ENCODE measurements at regions not wholly inside any gene's neighbourhood (a gene's known extent, or its start where the extent isn't known, plus 50 kb on each side); places are given as distances from the start of the nearest gene placed in this dataset.

DNA sequence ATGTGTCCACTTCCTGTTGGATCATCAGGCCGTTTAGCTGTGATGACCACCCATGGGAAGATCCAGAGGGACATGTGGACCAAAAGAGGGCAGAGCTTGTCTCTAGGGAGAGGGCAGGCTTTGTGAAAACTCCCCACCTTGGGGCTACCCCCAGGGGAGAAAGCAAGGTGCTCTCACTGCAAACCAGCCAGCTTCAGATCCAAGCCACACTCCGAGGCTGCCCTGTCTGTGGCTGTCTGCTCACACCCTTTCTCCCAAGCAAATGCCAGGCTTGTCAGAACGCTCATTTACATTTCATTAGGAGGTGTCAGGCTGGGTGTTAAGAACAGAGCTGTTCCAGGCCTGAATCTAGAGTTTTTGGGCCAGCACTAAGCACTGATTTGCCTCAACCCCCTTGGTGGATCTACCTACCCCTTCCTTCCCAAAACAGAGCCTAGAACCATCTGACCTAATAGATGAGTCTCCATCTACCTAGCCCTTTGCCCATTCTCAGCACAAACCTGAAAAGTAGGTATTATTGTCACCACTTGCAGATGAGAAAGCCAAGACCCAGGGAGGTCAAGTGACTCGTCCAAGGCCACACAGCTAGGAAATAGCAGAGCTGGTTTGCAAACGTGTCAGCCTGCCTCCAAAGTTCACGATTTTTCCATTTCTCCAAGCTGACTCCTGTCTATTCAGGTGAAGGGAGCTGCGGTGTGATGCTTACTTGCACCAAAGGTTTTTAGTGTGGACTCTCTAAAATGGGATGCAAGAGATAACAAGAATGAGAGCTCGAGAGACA lies 130.9 kb downstream of the EMX2 start:
- DNase-seq: no peak

DNA sequence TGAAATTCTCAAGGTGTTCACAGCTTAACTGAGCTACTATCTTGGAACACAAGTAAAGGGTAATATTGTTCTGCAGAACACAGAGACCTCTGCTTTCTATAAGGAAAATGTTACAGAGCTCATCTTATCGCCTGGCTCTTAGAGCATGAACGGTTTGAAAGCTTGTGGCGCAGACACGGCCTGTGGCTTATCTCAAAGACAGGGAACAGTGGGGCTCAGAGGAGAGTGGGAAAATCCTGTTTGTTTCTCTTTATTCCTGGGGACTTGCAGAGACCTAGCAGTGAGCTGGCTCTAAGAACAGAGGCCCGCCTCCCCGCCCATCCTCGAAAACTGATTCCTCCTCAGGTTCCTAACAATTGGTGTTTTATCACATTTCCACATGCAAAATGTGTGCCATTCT lies 131.7 kb downstream of the EMX2 start:
- DNase-seq: no peak

DNA sequence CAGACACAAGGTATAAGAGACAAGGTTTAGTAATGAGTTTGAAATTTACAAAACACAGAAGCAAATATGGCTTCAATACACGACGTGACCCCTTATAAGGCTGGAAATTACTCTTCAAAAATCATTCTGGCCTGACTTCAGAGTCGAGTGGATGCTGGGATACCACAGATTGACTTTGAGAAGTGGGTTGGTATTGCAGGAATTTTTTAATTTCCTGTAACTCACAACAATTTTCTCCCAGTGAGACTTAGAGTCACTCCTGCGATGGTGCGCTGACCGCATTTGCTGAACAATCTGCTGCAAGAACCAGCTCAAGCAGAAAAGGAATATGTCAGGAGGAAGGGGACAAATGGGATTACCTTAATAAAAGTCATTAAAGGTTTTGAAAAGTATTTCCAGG lies 132.1 kb downstream of the EMX2 start:
- DNase-seq: no peak

DNA sequence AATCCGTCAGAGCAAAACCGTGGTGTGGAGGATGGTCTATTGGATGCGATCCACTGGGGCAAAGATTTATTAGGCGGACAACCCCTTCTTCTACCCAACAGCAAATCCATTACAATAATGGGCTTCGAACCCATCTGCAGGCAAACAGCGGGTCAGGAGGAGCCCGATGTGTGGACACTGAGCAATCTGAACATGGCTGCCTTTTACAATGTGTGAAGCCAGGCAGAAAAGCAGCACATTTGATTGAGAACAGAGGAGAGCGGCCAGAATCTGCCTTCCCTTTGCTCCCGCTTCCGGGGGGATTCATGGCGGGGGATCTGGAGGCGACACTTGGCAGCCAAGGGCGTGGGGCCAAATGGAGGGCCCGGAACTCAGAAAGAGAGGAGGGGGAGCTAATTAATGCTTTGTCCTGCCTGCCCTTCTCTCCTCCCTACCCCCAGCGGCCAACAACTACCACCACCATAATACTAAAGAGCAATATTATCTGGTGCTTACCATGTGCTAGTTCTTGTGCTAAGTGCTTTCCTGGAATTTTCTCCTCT lies 133.0 kb downstream of the EMX2 start:
- DNase-seq: no peak

DNA sequence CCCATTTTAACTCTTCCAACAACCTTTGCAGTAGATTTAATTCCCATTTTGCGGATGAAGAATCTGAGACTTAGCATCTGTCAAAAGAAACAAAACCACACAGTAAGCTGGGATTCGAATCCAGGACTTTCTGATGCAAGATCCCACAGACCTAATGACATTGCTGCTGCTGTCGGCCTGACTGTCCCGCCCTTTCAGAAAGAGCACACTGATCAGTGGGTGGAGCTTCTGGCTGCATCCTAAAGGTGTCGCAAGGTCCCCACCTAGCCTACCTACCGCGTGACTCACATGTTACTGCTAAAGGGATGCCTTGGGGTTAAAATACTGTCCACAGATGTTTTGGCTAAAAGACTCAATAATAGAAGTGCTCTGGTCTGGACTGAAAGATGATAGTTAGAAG lies 134.7 kb downstream of the EMX2 start:
- DNase-seq: no peak

DNA sequence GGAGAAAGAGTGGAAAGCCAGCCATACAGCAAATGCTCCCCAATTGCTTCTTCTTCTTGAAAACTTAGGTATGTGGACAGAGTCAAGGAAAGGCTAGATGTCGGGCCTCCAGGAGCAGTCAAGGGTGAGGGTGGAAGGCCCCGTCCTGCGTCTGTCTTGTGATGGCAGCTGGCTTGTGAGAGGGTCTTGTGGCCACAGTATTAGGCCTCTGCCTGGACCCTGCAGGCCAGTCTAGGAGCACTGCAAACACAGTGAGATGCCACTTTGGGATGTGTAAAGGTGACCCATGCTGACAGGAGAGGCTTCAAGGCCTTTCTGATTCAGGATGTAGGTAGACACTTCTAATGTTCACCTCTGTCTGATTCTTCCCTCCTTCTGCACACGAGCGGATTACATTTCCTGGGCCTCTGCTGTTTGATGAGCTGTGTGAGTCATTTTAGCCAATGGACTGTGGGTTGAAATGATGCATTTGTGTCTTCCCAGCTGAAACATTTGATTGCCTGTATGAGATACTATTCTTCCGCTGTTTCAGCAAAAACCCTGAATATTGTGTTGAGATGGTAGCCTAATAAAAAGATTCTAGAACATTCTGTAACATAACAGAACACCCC lies 135.4 kb downstream of the EMX2 start:
- DNase-seq: no peak

DNA sequence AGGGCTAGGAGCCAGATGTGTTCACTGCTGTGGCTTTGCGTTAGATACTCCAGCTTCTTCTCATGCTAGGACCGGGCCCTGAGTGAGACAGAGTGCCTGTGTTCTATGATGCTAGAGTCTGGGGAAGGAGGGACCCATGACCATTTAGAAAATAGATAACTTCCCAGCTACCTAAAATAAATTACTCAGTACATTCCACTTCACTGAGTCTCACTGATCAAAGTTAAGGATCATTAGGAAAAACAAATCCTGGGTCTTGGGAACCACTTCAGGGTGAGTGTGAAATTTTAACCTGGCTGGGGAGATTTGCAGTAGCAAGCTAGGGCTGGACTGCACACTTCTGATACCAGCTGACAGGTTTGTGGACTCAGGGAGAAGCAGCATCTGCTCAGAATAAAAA lies 138.1 kb downstream of the EMX2 start:
- no peak for DNase-seq

DNA sequence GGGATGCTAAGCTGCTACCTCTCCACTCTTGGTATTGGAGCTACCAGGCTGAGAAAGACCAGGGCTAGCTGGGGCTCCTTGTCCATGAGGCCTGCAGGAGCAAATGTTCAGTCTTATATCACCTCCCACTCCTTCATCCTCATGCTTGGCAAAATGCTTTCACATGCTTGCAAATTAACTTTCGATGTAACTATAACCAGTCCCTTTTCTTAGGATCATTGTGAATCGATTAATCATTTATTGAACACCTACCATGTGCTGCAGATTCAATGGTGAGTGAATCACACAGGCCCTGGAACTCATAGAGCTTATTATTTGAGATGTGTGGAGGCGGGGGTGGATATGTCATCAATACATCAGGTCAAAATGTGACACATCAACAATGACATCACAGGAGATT lies 138.6 kb downstream of the EMX2 start:
- no peak for DNase-seq

DNA sequence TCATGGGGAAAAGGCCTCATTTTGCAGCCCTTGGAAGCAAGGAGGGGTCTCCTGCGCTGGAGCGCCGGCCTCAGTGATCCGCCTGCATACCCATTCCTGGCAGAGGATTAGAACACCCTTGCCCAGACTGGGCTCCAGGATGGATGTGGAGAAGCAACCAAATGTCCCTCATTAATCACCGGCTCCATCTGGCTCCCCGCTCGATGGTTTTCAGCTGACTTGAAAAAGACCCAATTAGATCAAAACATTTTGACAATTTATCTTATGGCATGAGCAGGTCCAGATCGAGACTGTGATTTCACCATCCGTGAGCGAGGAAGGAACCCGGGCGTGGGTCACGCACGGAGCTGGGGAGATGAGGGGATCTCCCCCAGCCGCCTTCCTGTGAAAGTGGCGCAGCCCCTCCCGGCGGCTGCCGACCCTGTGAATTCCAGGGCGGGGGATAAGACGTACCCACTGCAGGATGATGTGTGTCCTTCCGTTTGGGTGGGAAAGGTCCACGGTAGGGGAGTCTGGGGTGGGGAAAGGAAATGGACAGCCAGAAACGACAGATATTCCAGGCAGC lies 141.6 kb downstream of the EMX2 start:
- DNase-seq: no peak

DNA sequence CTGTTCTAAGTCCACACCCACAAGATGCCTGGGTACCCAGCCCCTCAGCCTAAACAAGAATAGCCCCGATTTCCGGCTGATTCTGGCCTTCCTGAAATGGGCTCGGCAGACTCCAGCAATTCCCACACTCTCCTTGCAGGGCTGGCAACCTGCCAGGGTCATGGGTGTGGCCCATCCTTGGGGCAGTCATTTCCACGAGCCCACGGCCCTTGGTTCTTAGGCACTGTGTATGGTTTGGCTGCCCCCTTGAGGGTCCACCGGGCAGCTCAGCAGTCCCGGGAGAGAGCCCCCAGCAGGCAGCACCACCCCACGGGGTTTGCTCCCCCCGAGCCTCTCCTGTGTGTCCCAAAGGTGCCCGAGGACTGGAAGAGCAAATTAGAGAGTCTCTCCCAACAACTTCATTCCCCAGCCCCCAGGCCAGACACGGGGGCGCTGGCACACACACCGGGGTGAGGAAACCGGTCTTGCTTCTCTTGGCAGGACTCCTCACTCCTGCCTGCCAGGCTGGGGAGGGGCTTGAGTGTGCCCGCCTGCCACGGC lies 142.2 kb downstream of the EMX2 start:
- DNase-seq: no peak

DNA sequence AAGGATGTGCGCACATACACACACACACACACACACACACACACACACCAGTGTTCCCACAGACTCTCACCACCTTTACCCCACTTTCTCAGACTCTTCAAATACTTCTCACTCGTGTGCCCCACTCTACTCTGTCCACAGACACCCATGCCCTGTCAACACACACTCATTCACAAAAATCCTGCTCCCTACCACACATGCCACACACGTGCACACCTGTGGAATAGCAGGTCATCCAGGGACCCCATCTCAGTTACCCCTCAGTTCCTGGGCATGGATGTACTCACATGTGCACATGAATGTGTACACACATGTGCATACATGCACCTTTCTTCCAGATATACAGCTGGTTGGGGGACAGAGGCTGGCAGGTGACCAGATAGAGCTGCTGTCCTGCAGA lies 142.9 kb downstream of the EMX2 start:
- DNase-seq: no peak

DNA sequence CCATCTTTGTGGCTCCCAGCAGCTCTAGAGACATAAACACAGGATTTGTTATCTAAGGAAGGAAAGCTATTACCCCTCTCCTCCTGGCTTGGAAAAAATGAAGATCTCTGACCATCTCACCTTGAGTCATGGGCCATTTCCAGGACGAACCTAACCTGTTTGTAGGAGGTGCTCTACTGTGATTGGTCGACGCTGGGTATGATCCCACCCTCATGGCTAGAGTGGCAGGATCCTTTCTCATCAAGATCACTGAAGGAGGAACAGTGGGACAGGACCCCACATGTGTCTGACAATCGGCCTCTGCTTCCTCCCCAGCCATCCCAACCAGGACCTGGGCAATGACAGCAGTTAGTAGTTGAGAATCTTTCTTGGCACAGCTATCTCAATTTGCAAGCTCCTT lies 144.1 kb downstream of the EMX2 start:
- no peak for DNase-seq

DNA sequence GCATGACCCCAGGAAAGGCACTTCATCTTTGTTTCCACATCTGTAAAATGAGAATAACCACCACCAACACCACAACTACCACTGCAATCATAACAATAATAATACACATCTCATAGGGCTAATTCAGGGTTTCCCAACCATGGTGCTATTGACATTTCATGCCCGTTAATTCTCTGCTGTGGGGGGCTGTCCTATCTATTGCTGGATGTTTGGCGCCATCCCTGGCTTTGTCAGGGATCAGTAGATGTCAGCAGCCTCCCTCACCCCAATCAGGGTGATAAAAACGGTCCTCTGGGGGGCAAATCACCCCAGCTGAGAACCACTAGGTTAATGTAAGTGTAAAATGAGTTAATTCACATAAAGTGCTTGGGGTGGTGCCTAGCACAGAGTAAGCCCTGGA lies 145.8 kb downstream of the EMX2 start:
- DNase-seq: no peak

DNA sequence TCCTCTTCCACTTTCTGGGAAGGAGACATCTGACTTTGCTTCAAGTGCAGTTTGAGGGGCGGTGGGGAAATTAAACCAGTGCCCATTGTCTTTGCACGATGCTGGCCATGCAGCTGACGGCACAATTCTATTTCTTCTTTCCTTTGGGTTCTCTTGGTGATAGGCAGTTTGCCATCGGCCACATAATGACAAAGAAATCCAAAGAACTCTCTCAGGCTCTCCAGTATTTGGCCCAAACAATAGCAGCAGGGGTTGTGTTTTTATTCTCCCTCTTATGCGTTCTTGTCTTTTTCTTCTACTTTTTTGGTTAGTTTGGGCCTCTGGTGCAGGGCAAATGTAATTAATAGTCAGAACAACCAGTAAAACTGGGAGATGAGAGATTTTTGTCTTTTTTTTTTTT lies 147.0 kb downstream of the EMX2 start:
- no peak for DNase-seq

DNA sequence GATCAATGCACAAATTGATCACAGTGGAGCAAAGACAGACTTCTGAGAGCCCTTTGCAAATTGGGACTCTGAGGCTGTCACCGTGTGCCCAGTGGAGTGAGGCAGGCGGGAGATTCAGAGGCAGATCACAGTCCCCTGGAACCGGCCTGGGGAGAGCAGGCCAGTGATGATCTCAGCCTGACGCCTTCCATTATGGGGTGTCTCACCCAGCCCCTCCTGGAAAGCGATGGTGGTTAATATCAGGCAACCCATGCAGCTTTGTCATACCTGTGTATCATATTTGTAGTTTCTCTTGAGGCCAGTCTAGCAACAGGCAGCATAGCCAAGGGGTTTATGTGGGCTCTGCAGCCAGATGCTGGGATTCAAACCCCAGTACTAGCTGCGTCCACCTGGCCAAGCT lies 147.8 kb downstream of the EMX2 start:
- no peak for DNase-seq

DNA sequence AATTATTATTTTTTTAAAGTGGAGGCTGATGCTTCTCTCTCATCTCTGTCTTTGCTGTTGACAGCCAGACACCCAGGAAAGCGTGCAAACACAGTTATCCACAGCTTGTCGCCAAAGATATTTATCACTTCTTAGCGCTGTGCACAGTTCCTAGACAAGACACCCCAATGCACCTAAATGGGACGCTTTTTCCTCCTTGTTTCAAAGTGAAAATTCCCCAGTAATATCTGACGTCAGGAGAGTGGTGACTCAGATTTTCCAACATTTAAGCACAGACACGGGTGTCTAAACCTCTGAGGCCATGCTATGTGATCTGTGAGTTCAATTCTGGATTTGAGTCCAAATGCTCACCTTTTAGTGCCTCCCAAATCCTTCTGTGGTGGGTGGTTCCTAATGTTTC lies 151.6 kb downstream of the EMX2 start:
- peak in 1 of 5 experiments; percentile 24 for DNase-seq

DNA sequence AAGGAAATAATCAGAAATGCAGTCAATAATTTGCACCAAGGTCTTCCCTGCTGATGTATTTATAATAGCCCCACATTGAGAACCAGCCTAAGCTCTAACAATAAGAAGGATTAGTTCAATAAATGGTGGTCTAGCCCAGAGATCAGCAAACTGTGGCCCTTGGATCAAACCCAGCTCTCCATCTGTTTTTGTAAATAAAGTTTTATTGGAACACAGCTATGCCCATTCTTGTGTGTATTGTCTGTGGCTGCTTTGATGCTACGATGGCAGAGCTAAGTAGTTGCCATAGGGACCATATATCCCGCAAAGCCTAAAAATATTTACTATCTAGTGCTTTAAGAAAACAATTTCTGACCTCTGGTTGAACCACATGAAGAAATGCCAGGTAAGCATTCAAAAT lies 154.9 kb downstream of the EMX2 start:
- DNase-seq: no peak

DNA sequence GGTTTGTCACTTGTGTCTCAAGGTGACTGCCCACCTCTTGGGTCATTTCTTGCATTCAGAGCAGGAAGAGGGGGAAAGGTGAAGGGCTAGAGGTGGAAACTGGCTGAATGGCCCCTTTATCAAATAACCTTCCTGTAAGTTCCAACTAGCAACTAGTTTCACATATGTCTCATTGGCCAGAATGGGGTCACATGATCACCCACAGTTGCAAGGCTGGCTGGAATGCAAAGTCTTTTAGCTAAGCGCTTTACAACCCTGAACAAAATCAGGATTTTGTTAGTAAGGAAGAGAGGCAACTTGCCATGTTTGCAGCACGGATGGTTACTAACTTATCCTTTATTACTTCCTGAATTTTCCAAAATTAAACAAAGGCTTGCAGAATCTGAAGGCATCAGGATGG lies 156.3 kb downstream of the EMX2 start:
- no peak for DNase-seq

DNA sequence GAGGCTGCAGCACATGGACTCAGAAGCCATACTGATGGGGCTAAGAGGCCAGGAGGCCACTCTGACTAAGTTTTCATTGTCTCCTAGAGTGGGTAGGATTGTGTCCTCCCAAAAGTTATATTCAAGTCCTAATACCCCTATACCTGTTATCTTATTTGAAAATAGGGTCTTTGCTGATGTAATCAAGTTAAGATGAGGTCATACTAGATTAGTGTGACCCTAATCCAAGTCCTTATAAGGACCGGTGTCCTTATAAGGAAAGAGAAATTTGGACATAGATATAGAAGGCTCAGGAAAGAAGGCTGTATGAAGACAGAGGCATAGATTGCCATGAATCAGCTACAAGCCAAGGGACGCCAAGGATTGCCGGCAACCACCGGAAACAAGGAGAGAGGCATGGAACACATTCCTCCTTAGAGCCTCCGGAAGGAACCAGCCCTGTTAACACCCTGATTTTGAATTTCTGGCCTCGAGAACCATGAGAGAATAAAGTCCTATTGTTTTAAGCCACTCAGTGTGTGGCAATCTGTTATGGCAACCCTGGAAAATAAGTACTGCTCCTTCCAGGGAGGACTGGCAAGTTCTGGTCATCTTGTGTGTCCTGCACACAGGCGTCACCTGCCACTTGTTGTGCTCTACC lies 157.0 kb downstream of the EMX2 start:
- no peak for DNase-seq

DNA sequence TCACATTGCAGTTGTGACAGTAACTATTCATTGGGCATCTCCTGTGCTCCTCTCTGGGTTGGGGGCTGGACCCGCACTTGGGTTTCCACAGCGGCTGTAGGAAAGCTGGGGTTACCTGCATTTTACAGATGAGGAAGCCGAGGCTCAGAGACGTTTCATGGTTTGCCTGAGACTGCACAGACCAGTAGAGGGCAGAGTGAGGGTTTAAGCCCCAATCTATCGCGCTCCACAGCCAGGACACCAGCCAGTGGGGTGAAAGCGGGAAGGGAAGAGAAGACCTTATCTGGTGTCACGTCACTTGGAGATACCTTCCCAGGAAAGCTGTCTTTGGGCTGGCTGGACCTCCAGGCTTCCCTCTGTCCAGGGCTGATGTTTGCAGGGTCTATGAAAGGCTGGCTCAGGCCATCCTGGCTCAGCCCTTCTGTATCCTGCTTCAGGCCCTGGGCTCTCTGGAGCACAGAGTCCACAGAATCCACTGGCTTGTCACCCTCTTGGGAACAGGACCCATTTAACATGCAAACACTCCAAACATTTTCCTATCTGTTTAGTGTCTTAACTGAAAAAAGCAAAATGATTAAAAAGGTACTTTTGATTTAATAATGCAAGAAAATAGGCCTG lies 167.7 kb downstream of the EMX2 start:
- DNase-seq: no peak

DNA sequence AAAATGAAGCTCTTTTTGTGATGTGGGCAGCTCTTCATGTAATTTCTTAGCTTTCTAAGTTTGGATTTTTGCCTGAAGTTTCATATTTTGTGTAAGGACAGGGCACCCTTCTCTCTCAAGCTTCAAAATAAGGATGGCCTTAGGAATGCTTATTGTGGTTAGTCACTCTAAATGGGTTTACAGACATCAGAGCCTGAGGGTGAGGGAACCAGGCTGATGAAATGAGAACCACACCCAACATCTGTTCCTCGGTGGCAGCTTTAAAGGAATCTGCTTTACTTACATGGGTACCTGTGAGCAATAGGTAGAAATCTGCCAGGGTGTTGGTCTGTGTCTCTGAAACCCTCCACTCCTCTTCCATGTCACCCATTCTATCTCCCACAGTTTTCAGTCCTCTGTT lies 174.3 kb downstream of the EMX2 start:
- DNase-seq: no peak

DNA sequence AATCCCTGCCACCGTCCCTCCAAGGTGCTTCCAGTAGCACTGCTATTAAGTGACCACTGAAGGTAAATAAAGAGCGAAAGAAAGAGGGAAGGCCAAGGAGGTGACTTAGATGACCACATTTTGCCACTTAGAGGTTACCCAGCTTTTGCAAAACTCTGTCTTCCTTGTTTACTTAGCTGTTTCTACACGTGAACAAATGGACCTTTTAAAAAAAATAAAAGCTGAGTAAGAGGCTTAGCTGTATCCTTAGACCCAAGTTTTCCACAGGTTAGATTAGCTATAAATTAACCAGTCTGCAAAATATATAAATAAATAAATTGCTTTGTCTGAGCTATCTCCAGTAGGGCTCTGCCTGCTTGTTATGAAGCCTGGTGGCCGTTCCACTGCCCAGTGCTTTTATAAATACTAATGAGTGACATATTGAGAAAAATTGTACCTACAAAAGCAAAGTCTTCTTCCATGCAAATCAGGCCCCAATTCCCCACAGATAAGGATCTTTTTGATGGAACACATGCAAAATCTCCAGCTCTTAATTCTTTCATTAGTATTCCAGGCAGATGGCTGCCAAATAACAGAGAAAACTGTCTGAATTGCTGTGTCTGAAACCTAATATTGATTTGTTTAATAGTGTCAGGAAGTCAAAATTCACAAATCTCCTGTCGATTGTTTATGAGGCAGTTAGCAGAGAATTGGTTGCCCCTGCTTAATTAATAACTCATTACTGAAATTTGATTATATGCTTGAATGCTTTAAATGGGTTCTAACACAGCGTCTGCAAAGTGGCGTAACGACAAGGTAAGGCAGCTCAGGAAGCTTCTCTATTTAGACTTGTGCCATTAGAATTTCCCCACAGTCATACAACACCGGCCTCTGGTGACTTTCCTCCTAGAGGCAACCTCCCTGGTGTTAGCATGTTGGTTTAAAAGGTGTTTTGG lies 176.7 kb downstream of the EMX2 start:
- no peak for DNase-seq
